Nephron progenitor cell (in vitro differentiated cells): ENCODE measurements at regions not wholly inside any gene's neighbourhood (a gene's known extent, or its start where the extent isn't known, plus 50 kb on each side); places are given as distances from the start of the nearest gene placed in this dataset.

Source experiments
- DNase-seq: peaks from one replicate; pipeline ENCODE4 v3.0.0; 2021
- H3K27ac Mint-ChIP-seq: 2 replicates; pipeline ENCODE4 v1.8.0; 2021; ENCODE audit warnings: mild to moderate bottlenecking, moderate library complexity, mixed read lengths
- H3K27me3 Mint-ChIP-seq: 2 replicates; pipeline ENCODE4 v1.8.0; 2021; ENCODE audit warnings: mild to moderate bottlenecking, low read depth, mixed read lengths; ENCODE audit not compliant: poor library complexity
- H3K36me3 Mint-ChIP-seq: 2 replicates; pipeline ENCODE4 v1.8.0; 2021; ENCODE audit warnings: low read depth, mixed read lengths
- H3K4me1 Mint-ChIP-seq: 2 replicates; pipeline ENCODE4 v1.8.0; 2021; ENCODE audit warnings: mixed read lengths
- H3K4me3 Mint-ChIP-seq: 2 replicates; pipeline ENCODE4 v1.8.0; 2021; ENCODE audit warnings: mild to moderate bottlenecking, moderate library complexity, mixed read lengths
- H3K9me3 Mint-ChIP-seq: 2 replicates; pipeline ENCODE4 v1.8.0; 2021; ENCODE audit warnings: mild to moderate bottlenecking, moderate library complexity, mixed read lengths
- TF ChIP-seq, protein P1 (sequence below): fragments of 200-600 bp; sonication (generic); IDR thresholded peaks from 2 replicates; pipeline ENCODE4 v1.5.0; 2021; ENCODE audit warnings: antibody characterized with exemption

DNA sequence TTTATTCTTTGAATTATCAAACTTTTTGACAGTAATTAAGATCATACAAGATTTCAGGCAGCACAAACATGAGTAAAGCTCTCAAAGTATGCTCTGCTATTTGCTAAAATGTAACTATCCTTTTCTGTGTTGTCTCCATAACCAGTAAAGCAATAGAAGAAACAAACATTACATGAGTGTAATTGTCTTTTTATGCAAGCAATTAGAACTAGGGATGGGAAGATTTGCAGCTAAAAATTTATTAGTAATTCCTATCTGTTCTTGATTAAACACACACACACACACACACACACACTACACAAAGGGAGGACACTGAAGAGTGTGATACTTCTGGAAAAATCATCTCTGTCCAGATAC, 512.9 kb downstream of the FAT4 start:
- no peaks in the 10 kb centered on the region for H3K36me3 Mint-ChIP-seq
- DNase-seq, result no peak
- no peaks in the 10 kb centered on the region for H3K4me1 Mint-ChIP-seq
- TF ChIP-seq, protein P1, sequence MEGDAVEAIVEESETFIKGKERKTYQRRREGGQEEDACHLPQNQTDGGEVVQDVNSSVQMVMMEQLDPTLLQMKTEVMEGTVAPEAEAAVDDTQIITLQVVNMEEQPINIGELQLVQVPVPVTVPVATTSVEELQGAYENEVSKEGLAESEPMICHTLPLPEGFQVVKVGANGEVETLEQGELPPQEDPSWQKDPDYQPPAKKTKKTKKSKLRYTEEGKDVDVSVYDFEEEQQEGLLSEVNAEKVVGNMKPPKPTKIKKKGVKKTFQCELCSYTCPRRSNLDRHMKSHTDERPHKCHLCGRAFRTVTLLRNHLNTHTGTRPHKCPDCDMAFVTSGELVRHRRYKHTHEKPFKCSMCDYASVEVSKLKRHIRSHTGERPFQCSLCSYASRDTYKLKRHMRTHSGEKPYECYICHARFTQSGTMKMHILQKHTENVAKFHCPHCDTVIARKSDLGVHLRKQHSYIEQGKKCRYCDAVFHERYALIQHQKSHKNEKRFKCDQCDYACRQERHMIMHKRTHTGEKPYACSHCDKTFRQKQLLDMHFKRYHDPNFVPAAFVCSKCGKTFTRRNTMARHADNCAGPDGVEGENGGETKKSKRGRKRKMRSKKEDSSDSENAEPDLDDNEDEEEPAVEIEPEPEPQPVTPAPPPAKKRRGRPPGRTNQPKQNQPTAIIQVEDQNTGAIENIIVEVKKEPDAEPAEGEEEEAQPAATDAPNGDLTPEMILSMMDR, result no peak
- no peaks in the 10 kb centered on the region for H3K9me3 Mint-ChIP-seq
- no peak overlapping the region for H3K27ac Mint-ChIP-seq
- H3K4me3 Mint-ChIP-seq, result no peak overlapping the region
- peaks cover 1% of the 10 kb centered on the region for H3K27me3 Mint-ChIP-seq

DNA sequence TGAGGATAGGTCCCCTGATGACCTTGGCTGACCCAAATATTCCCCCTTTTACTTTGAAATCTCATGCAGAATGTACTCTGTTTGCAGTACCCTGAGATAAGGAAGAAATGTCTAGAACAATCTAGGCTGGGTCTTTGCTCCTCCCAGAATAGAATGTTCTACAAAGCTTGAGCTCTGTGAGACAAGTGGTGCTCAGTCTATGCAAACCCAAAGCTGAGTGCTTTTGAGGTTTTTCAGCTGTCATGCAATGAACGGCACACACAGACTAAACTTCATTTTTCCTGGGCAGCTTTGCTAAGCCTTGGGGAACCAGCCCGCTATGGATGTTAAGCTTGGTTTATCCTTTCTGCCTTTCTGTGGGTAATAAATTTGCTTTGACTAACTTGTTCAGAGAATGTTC, 513.6 kb downstream of the FAT4 start:
- Mint-ChIP-seq H3K4me3 (no peak overlapping the region), H3K36me3 (no peaks in the 10 kb centered on the region), H3K9me3 (no peaks in the 10 kb centered on the region), H3K27me3 (no peaks in the 10 kb centered on the region), H3K4me1 (no peaks in the 10 kb centered on the region), H3K27ac (no peak overlapping the region)
- TF ChIP-seq, protein P1, result no peak
- DNase-seq, result no peak

DNA sequence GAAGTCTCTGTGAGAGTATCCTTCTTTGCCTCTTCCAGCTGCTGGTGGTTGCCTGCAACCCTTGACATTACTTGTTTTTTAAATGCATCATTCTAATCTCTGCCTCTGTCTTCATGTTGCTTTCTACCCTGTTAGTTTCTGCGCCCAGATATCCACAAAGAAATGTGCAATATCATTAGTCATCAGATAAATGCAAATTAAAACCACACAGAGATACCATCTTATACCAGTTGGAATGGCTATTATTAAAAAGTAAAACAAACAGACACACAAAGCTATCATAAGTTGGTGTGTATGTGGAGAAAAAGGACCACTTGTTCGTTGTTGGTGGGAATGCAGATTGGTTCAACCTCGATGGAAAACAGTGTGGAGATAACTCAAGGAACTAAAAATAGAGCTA, 517.4 kb downstream of the FAT4 start:
- H3K4me1 Mint-ChIP-seq, result no peaks in the 10 kb centered on the region
- H3K36me3 Mint-ChIP-seq, result no peaks in the 10 kb centered on the region
- no peak overlapping the region for H3K27ac Mint-ChIP-seq
- no peaks in the 10 kb centered on the region for H3K27me3 Mint-ChIP-seq
- TF ChIP-seq, protein P1, result no peak
- no peaks in the 10 kb centered on the region for H3K9me3 Mint-ChIP-seq
- no peak for DNase-seq
- no peak overlapping the region for H3K4me3 Mint-ChIP-seq

DNA sequence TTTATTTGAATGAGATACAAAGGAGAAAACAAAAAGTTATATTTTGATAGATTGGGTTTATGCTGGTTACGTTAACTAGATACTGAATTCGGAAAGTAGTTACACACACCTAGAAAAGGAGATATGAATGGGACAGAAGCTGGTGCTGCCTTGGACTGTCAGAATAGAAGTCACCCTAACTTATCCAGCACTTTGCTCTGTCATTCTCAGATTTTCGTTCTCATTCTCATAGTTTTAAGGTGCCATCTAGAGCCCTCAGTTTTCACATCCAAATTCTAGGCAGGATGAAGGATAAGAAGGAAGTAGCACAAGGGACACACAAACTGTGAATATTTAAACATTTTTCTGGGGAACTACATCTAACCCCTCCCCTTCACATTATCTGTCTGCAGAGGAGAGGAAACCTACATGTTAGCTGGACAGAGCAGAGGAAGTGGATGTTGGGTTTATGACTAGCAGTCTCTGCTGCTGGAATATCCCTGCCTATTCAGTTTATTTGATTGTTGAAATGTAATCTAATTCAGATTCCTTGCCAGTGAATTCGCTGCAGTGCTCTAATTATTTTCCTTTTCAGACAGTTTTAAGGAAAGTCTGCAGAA, 521.9 kb downstream of the FAT4 start:
- Mint-ChIP-seq H3K4me1 (no peaks in the 10 kb centered on the region), H3K36me3 (no peaks in the 10 kb centered on the region), H3K9me3 (no peaks in the 10 kb centered on the region), H3K27ac (no peak overlapping the region), H3K27me3 (peaks cover 3% of the 10 kb centered on the region), H3K4me3 (no peak overlapping the region)
- TF ChIP-seq, protein P1, result no peak
- DNase-seq, result no peak

DNA sequence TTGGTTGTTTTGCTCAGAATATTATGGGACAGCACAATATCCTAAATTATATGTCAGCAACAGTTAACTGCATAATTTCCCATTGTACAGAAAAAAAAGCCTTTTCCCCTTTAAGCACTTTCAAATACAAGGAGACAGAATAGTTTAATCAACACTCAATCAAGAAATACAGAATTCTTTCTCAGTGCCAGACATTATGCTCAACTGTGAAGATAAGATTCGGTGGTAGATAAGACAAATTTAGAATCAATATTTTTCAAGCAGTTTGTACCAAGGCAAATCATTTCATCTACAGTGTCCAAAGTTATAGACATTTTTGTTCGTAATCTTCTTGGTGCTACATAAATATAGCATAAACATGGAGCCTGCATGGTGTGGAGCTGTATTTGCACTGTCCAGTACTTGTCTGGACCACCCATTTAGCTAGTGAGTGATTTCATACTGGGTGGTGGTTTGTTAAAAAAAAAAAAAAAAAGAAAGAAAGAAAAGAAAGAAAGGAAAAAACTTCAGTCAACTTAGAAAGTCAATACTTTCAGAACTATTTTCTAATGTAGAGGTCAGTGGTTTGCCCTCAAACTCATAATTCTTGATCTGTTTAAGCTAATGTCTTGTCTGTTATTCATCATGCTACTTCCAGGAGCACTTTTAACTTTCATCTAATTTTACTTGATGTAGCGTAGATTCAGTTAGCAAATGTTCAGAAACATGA, 522.9 kb downstream of the FAT4 start:
- Mint-ChIP-seq H3K4me3 (no peak overlapping the region), H3K27me3 (peaks cover 3% of the 10 kb centered on the region)
- TF ChIP-seq, protein P1, result no peak

DNA sequence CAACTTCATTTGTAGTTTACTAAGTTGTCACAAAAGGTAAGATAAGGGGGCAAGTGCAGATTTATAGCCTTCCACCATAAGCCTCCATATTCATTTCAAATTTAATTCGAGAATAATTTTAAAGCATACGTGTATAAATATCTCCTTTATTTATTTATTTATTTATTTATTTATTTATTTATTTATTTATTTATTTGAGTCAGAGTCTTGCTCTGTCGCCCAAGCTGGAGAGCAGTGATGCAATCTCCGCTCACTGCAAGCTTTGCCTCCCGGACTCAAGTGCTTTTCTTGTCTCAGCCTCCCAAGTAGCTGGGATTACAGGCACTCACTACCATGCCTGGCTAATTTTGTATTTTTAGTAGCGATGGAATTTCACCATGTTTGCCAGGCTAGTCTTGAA, 523.4 kb downstream of the FAT4 start:
- H3K9me3 Mint-ChIP-seq, result no peaks in the 10 kb centered on the region
- DNase-seq, result no peak
- no peaks in the 10 kb centered on the region for H3K4me1 Mint-ChIP-seq
- peaks cover 3% of the 10 kb centered on the region for H3K27me3 Mint-ChIP-seq
- TF ChIP-seq, protein P1, result no peak
- H3K36me3 Mint-ChIP-seq, result no peaks in the 10 kb centered on the region
- H3K27ac Mint-ChIP-seq, result no peak overlapping the region
- no peak overlapping the region for H3K4me3 Mint-ChIP-seq

More for the DNA sequence above, 522.9 kb downstream of the FAT4 start:
- Mint-ChIP-seq H3K27ac (no peak overlapping the region), H3K9me3 (no peaks in the 10 kb centered on the region), H3K36me3 (no peaks in the 10 kb centered on the region), H3K4me1 (no peaks in the 10 kb centered on the region)
- no peak for DNase-seq
